Central memory CD8-positive, alpha-beta T cell (primary cell): ENCODE measurements at regions not wholly inside any gene's neighbourhood (a gene's known extent, or its start where the extent isn't known, plus 50 kb on each side); places are given as distances from the start of the nearest gene placed in this dataset.

ENCODE experiments used
- ATAC-seq: fragments of 150-1000 bp; cut with Tn5 transposase; replicated peaks from 2 replicates; pipeline ENCODE4 v1.10.0; 2022; ENCODE audit warnings: mild to moderate bottlenecking, moderate FRiP score, moderate number of reproducible peaks; ENCODE audit not compliant: poor library complexity, severe bottlenecking; ENCODE audit errors: extremely low read depth
- DNase-seq, 2 donors: peaks; one replicate each; pipeline ENCODE4 v3.0.0; 2021; ENCODE audit warnings: low spot score in 2 of 2
- H3K27ac Mint-ChIP-seq: one replicate; pipeline ENCODE4 v1.8.0; 2022; ENCODE audit warnings: low read depth, mild to moderate bottlenecking, moderate library complexity, mixed read lengths
- H3K27me3 Mint-ChIP-seq: one replicate; pipeline ENCODE4 v1.8.0; 2022; ENCODE audit warnings: mixed read lengths
- H3K36me3 Mint-ChIP-seq: one replicate; pipeline ENCODE4 v1.8.0; 2022; ENCODE audit warnings: mild to moderate bottlenecking, moderate library complexity, mixed read lengths; ENCODE audit not compliant: insufficient read depth
- H3K4me1 Mint-ChIP-seq: one replicate; pipeline ENCODE4 v1.8.0; 2022; ENCODE audit warnings: mixed read lengths
- H3K4me3 Mint-ChIP-seq: one replicate; pipeline ENCODE4 v1.8.0; 2022; ENCODE audit warnings: mild to moderate bottlenecking, moderate library complexity, mixed read lengths
- H3K9me3 Mint-ChIP-seq: one replicate; pipeline ENCODE4 v1.8.0; 2022; ENCODE audit warnings: mixed read lengths

GRCh38 chr3:95899911-95900310 lies 914.5 kb upstream of the EPHA6 start:
- H3K9me3 Mint-ChIP-seq = peaks cover 11% of the 10 kb centered on the region
- H3K27me3 Mint-ChIP-seq = no peaks in the 10 kb centered on the region
- no peak overlapping the region for H3K27ac Mint-ChIP-seq

GRCh38 chr3:95901948-95902347 lies 912.4 kb upstream of the EPHA6 start:
- Mint-ChIP-seq H3K27me3 (no peaks in the 10 kb centered on the region), H3K4me1 (no peaks in the 10 kb centered on the region), H3K27ac (no peak overlapping the region), H3K4me3 (no peak overlapping the region), H3K9me3 (peaks cover 11% of the 10 kb centered on the region), H3K36me3 (no peaks in the 10 kb centered on the region)
- no peak for DNase-seq
- no peak for ATAC-seq

More at GRCh38 chr3:95899911-95900310, 914.5 kb upstream of the EPHA6 start:
- no peak for DNase-seq
- H3K4me1 Mint-ChIP-seq = no peaks in the 10 kb centered on the region
- ATAC-seq = no peak
- no peaks in the 10 kb centered on the region for H3K36me3 Mint-ChIP-seq
- no peak overlapping the region for H3K4me3 Mint-ChIP-seq

GRCh38 chr3:95905182-95905581 lies 909.2 kb upstream of the EPHA6 start:
- Mint-ChIP-seq H3K9me3 (peaks cover 6% of the 10 kb centered on the region), H3K27me3 (no peaks in the 10 kb centered on the region), H3K4me1 (no peaks in the 10 kb centered on the region), H3K36me3 (no peaks in the 10 kb centered on the region), H3K4me3 (no peak overlapping the region), H3K27ac (no peak overlapping the region)
- ATAC-seq (no peak), DNase-seq (no peak)

- DNase-seq (no peak), ATAC-seq (no peak)
- H3K27ac Mint-ChIP-seq = no peak overlapping the region
- H3K36me3 Mint-ChIP-seq = no peaks in the 10 kb centered on the region
- no peaks in the 10 kb centered on the region for H3K27me3 Mint-ChIP-seq
- H3K9me3 Mint-ChIP-seq = peaks cover 4% of the 10 kb centered on the region
- no peaks in the 10 kb centered on the region for H3K4me1 Mint-ChIP-seq
- no peak overlapping the region for H3K4me3 Mint-ChIP-seq
Measured at GRCh38 chr3:95911767-95912166, 902.6 kb upstream of the EPHA6 start.

- ATAC-seq = no peak
- Mint-ChIP-seq H3K27ac (no peak overlapping the region), H3K9me3 (peaks cover 22% of the 10 kb centered on the region), H3K36me3 (peaks cover 2% of the 10 kb centered on the region), H3K4me1 (no peaks in the 10 kb centered on the region), H3K27me3 (no peaks in the 10 kb centered on the region), H3K4me3 (no peak overlapping the region)
- no peak for DNase-seq
Measured at GRCh38 chr3:95923496-95924210, 890.7 kb upstream of the EPHA6 start.

GRCh38 chr3:95926904-95927501 lies 887.4 kb upstream of the EPHA6 start:
- no peak for ATAC-seq
- no peak overlapping the region for H3K4me3 Mint-ChIP-seq

GRCh38 chr3:95934181-95934580 lies 880.2 kb upstream of the EPHA6 start:
- Mint-ChIP-seq H3K9me3 (peaks cover 22% of the 10 kb centered on the region), H3K4me1 (no peaks in the 10 kb centered on the region), H3K27me3 (no peaks in the 10 kb centered on the region), H3K4me3 (no peak overlapping the region), H3K27ac (no peak overlapping the region), H3K36me3 (no peaks in the 10 kb centered on the region)
- DNase-seq (no peak), ATAC-seq (no peak)

More at GRCh38 chr3:95926904-95927501, 887.4 kb upstream of the EPHA6 start:
- Mint-ChIP-seq H3K27me3 (no peaks in the 10 kb centered on the region), H3K9me3 (peaks cover 22% of the 10 kb centered on the region), H3K4me1 (no peaks in the 10 kb centered on the region), H3K27ac (no peak overlapping the region), H3K36me3 (peaks cover 2% of the 10 kb centered on the region)
- no peak for DNase-seq

GRCh38 chr3:95939235-95939809 lies 875.1 kb upstream of the EPHA6 start:
- H3K4me1 Mint-ChIP-seq = no peaks in the 10 kb centered on the region
- ATAC-seq (no peak), DNase-seq (no peak)
- no peaks in the 10 kb centered on the region for H3K27me3 Mint-ChIP-seq
- H3K9me3 Mint-ChIP-seq = peaks cover 27% of the 10 kb centered on the region
- no peaks in the 10 kb centered on the region for H3K36me3 Mint-ChIP-seq
- H3K4me3 Mint-ChIP-seq = no peak overlapping the region
- H3K27ac Mint-ChIP-seq = no peak overlapping the region

- DNase-seq = no peak
- Mint-ChIP-seq H3K27me3 (no peaks in the 10 kb centered on the region), H3K36me3 (no peaks in the 10 kb centered on the region), H3K4me3 (no peak overlapping the region), H3K27ac (no peak overlapping the region), H3K4me1 (no peaks in the 10 kb centered on the region), H3K9me3 (peaks cover 8% of the 10 kb centered on the region)
- no peak for ATAC-seq
Measured at GRCh38 chr3:95965704-95966336, 848.6 kb upstream of the EPHA6 start.

GRCh38 chr3:95971573-95971972 lies 842.8 kb upstream of the EPHA6 start:
- Mint-ChIP-seq H3K27ac (no peak overlapping the region), H3K27me3 (no peaks in the 10 kb centered on the region), H3K9me3 (peaks cover 13% of the 10 kb centered on the region), H3K4me3 (no peak overlapping the region), H3K4me1 (no peaks in the 10 kb centered on the region), H3K36me3 (no peaks in the 10 kb centered on the region)
- DNase-seq = no peak
- ATAC-seq = no peak

- DNase-seq (no peak), ATAC-seq (no peak)
- no peaks in the 10 kb centered on the region for H3K27me3 Mint-ChIP-seq
- H3K27ac Mint-ChIP-seq = no peak overlapping the region
- H3K4me3 Mint-ChIP-seq = no peak overlapping the region
- H3K4me1 Mint-ChIP-seq = no peaks in the 10 kb centered on the region
- peaks cover 21% of the 10 kb centered on the region for H3K9me3 Mint-ChIP-seq
- H3K36me3 Mint-ChIP-seq = no peaks in the 10 kb centered on the region
Measured at GRCh38 chr3:95994338-95994737, 820.1 kb upstream of the EPHA6 start.

GRCh38 chr3:96000966-96001365 lies 813.4 kb upstream of the EPHA6 start:
- Mint-ChIP-seq H3K36me3 (no peaks in the 10 kb centered on the region), H3K4me3 (no peak overlapping the region), H3K9me3 (peaks cover 24% of the 10 kb centered on the region), H3K27me3 (no peaks in the 10 kb centered on the region), H3K27ac (no peak overlapping the region), H3K4me1 (no peaks in the 10 kb centered on the region)
- ATAC-seq (no peak), DNase-seq (no peak)
